RPMI7951 (cell line): ENCODE measurements at regions not wholly inside any gene's neighbourhood (a gene's known extent, or its start where the extent isn't known, plus 50 kb on each side); places are given as distances from the start of the nearest gene placed in this dataset.
A peak's percentile ranks its signal among the peaks of the same experiment; 100 is the strongest.
"Not testable (repeated sequence)": the region's sequence is repeated elsewhere in the genome, so short reads cannot be mapped to it uniquely, and the experiment has no call there.

Experiments
- DNase-seq: peaks from one replicate; pipeline ENCODE4 v3.0.0-alpha.2; 2012; ENCODE audit warnings: low read depth

GRCh38 chr6:50993941-50994720, 175.5 kb downstream of the TFAP2B start:
- no peak for DNase-seq

GRCh38 chr6:50995036-50995435, 176.4 kb downstream of the TFAP2B start:
- DNase-seq = no peak

- no peak for DNase-seq
Measured at GRCh38 chr6:50998905-50999304, 180.2 kb downstream of the TFAP2B start.

GRCh38 chr6:51001399-51001798, 182.7 kb downstream of the TFAP2B start:
- no peak for DNase-seq

- DNase-seq = no peak
Measured at GRCh38 chr6:51004380-51004779, 185.7 kb downstream of the TFAP2B start.

- DNase-seq = no peak
Measured at GRCh38 chr6:51005779-51006178, 187.1 kb downstream of the TFAP2B start.

- no peak for DNase-seq
Measured at GRCh38 chr6:51007237-51007636, 188.6 kb downstream of the TFAP2B start.

GRCh38 chr6:51008693-51009092, 190.0 kb downstream of the TFAP2B start:
- not testable (repeated sequence) for DNase-seq

- DNase-seq = no peak
Measured at GRCh38 chr6:51013376-51013775, 194.7 kb downstream of the TFAP2B start.

GRCh38 chr6:51015394-51015793, 196.7 kb downstream of the TFAP2B start:
- DNase-seq = no peak

GRCh38 chr6:51016489-51016888, 197.8 kb downstream of the TFAP2B start:
- DNase-seq = no peak

GRCh38 chr6:51019806-51020205, 201.1 kb downstream of the TFAP2B start:
- DNase-seq = no peak

GRCh38 chr6:51021171-51021570, 202.5 kb downstream of the TFAP2B start:
- DNase-seq = no peak

GRCh38 chr6:51024126-51024525, 205.5 kb downstream of the TFAP2B start:
- DNase-seq = no peak

- peak; percentile 9 for DNase-seq
Measured at GRCh38 chr6:51025082-51025777, 206.6 kb downstream of the TFAP2B start.

GRCh38 chr6:51027283-51028065, 208.8 kb downstream of the TFAP2B start:
- DNase-seq = no peak

GRCh38 chr6:51028276-51028675, 209.6 kb downstream of the TFAP2B start:
- no peak for DNase-seq

GRCh38 chr6:51029561-51029960, 210.9 kb downstream of the TFAP2B start:
- no peak for DNase-seq

- no peak for DNase-seq
Measured at GRCh38 chr6:51045548-51045947, 226.9 kb downstream of the TFAP2B start.

- no peak for DNase-seq
Measured at GRCh38 chr6:51049288-51049982, 230.8 kb downstream of the TFAP2B start.

GRCh38 chr6:51049983-51050877, 231.6 kb downstream of the TFAP2B start:
- DNase-seq = no peak
